ENCODE measurements at regions not wholly inside any gene's neighbourhood (a gene's known extent, or its start where the extent isn't known, plus 50 kb on each side); places are given as distances from the start of the nearest gene placed in this dataset.

DNA sequence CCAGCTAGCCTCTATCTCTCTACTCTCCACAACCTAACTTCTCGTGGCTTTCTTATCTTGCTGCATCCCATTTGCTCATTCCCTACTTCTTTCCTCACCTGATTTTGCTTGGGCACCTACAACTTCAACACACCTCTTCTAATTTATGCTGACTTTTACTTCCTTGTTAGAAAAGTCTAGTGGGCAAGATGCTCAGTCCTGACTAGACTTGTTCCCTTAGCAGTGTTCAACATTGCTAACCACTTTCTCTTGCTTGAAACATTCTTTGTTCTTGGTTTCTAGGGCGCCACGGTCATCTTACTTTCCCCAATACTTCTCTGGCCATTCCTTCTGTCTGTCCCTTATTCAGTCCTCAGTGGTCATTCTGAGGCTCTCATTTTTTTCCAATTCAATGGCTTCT, 454.7 kb upstream of the CWC22 start:
- DNase-seq (ENCODE audit: low read depth): no peak

DNA sequence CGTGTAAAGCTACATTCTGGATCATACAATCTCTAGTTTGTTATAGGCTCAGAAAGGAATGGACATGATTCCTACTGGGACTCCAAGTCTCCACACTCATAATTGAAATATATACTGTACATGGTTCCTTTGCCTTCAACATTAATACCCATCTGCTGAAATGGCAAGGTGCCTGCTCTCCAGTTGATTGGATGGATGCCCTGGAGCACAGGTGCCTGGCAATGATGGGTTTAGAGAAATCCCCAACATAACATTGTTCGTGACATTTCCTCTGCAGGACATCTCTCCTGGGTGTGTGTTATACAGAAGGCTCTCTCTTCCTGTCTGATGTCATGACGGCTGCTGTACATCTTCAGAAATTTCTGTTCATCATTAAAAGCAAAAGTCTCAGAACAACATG, 449.7 kb upstream of the CWC22 start:
- DNase-seq (ENCODE audit: low read depth): no peak

DNA sequence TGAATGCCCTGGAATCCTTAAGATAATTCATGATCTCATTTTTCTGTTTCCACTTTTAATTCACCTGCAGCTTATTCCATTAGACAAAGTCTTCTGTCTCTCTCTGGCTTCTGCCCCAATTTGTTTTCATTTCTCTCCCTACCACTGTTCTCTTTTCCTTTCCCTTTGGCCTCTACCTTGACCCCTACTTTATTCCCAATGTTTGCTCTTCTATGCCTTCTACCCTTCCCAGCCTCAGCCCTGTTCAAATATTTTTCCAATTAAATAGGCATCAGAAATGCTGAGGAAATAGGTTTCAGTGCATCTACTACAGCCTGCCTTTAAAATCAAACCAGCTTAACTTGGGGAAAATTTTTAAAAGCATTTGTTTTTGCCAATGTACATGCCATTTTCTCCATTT, 443.7 kb upstream of the CWC22 start:
- DNase-seq (ENCODE audit: low read depth): no peak

DNA sequence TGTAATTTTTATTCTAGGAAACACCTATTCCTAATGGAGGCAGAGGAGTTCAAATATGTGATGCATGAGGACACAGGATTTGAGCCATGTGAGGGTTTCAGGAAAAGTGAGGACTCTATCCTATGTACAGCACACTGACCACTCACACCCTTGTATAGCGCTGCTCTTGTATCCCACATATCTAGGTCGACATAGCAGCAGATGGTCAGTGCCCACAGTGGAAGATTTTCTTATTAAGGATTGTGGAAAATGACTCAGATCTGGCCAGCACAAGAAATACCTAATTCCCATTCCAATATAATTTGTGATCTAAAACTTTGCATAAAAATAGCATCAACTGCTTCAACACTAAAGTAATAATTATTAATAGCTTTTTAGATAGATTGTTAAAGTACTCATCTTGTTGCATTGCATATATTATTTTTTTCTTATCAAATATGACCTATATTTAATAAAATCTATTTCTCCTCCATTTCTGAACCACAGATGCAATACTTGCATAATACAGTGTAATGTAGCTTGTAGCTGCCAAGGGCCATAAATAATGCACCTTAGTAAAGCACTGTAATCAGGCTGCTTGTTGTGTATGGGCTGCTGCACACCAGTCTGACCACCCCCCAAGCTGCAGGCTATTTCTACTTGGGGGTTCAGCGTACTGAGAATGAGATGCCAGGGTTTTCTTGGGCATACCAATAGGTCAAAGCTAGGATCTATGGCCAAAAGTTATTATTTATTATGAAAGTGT, 442.2 kb upstream of the CWC22 start:
- no peak for DNase-seq (ENCODE audit: low read depth)

DNA sequence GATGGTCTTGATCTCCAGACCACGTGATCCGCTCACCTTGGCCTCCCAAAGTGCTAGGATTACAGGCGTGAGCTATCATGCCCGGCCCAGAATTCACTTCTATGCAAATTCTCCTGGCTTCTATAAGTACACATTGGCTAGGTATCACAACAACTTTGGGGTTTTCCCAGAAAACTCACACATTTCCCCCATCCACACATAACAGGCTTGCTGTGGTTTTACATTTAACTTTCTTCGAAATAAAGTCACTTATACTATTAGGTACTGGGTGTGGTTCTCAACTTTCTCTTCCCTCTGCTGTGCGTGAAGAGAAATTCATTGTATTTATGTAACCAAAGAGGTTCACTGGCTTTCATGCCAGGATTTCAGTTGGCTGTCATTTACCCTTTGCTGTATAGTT, 439.4 kb upstream of the CWC22 start:
- no peak for DNase-seq (ENCODE audit: low read depth)

DNA sequence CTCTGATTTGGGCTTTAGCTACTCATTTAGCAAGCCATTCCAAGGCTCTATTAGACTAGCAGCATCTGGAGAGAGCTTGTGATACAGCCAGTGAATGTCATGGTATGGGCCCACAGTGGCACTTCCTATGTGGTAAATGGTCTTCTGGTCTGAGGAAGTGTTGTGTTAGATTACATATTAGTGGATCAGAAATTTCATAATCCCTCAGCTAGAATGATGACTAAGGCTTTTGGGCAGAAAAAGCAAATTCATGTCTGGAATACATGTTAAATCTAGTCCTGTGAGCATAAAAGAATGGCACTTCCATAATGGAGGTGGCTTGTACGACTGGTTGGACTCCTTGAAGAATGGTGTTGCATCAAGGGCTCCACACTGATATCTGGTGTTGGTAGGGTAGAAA, 436.8 kb upstream of the CWC22 start:
- no peak for DNase-seq (ENCODE audit: low read depth)

DNA sequence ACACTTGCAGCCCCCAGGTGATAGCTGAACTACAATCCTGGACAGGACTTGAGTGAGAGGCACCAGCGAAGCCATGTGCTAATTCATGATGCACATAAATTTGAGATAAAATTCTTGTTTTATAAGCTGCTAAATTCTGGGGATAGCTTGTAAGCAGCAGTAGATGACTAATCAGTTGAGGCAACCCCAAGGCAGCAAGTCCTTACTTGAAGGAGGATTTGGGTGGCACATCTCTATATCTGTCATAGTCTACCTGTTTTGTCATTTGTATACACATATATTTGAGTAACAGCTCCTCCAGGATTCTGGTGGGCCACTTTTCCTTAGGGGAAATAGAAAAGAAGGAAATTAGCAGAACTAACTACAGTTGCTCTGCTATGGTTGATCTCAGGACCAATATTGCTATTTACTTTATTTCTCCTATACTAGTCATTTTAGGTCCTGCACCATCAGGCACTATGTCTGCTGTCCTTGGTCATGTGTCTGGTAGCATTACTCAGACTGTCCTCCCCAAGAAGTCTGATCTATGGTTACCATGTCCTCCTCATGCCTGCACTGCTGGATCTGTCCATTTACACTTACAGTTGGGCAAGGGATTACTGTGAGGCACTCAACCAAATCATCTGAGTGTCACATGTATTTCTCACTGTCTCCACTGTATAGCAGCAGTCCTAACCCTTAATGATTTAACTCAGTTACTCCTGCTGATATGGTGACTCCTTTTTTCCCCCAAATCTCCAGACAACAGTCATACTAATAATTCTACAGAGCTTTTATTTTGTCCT, 436.0 kb upstream of the CWC22 start:
- no peak for DNase-seq (ENCODE audit: low read depth)

DNA sequence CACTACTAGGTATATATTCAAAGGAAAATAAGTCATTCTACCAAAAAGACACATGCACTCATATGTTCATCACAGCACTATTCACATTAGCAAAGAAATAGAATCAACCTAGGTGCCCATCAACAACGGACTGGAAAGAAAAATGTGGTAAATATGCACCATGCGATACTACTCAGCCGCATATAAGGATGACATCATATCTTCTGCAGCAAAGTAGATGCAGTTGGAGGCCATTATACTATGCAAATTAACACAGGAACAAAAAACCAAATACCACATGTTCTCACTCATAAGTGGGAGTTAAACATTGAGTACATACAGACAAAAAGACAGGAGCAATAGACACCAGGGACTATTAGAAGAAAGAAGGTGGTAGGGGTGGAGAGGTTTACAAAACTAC, 412.1 kb upstream of the CWC22 start:
- no peak for DNase-seq (ENCODE audit: low read depth)

DNA sequence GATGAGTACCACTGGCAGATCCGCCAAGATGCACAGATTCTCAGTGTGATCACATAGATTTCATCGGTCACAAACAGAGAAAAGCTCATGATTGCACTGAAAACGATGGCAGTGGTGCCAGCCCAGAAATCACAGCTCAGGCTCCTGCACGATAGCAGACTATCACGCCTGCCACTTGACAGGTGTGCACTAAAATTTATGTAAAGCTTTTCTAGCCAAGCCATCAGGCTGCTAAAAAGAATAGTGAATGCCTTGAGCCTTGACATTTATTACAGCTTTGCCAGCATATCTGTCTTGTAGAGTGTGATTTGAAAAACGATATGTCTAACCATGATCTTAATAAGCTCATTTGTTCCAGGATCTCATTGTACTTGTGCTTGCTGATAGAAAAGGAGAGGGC, 409.5 kb upstream of the CWC22 start:
- DNase-seq (ENCODE audit: low read depth): no peak

DNA sequence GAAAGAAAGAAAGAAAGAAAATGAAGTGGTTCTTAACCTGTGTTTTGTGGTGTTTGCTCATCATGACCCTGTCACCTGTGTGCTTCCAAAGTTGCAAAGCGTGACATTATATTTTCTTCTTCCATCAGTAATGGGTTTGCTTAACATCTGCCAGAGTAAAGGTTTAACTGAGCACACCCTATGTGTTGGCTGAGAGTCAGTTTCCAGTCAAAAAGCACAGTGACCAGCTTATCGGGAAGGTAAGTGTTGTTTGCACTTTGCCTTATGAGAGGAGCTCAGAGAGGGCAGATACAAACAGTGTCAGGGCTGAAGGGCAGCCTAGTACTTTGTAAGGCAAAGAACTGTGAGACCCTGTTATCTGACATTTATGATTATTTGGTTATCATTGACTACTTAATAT, 406.2 kb upstream of the CWC22 start:
- no peak for DNase-seq (ENCODE audit: low read depth)

DNA sequence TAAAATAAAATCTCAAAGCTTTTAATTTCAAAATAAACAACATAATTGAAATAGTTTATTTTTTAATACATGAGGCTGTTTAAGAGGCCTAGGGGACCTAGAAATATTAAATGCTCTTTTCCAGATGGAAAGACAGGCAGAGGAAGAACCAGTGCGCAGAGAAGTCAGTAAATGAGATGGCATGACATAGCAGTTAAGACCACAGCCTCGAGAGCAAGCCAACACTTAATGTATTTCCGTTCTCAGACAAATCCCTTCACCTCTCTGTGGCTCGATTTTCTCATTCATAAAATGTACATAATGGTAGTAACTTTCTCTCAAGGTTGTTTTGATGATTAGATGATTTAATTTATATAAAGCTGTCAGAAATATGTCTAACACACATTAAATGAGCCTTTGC, 405.1 kb upstream of the CWC22 start:
- no peak for DNase-seq (ENCODE audit: low read depth)

DNA sequence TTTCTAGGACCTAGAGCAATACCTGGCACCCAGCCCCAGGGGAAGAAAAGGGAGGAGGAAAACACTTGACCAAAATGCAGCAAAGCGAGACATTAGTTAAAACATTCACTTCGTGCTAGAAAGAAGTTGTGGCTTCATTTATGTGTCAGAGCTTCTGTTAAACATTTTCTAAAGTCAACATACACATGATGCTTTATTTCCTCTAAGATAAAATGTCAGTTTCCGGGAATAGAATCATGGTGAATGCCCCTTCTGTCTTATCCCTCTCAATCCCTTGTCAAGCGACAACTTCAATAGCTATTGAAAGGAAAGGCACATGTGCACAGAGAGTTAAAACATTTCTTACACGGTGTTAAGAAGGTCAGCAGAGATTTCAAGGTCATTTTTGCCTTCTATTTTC, 404.6 kb upstream of the CWC22 start:
- DNase-seq (ENCODE audit: low read depth): no peak

DNA sequence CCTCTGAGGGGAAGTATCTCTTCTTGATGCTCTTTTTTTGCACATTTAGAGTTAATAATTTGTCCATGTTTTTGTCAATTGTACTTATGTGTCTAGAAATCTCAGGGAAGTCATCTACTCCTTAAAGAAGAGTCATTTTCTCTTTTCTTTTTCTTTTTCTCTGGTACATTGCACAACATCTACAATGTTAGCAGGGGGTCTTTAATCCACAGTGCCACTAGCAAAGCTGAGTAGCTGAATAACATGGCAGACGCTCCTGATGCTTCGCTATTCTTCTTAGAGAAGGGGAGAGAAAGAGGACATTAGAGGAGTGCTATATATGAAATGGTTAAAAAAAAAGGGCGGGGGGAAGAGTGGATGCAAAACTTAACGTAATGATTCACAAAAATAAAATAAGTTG, 399.6 kb upstream of the CWC22 start:
- DNase-seq (ENCODE audit: low read depth): no peak

DNA sequence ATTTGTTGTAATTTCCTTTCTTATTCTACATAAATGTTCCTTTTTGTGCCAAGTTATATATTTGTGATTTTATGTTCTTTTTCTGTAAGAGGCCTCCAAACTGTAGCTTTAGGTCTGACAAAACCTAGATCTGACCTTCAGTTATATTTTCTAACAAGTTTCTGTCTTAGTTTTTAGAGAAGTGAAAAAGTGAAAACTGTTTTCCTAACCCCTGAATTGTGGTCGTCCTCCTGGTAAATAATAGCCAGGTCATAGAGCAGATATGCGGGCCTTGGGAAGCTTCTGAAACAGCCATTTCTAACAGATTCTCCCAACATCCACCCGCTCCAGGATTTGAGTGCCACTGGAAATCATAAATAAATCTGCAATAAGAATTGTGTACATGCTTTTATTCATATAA, 398.4 kb upstream of the CWC22 start:
- DNase-seq (ENCODE audit: low read depth): no peak

DNA sequence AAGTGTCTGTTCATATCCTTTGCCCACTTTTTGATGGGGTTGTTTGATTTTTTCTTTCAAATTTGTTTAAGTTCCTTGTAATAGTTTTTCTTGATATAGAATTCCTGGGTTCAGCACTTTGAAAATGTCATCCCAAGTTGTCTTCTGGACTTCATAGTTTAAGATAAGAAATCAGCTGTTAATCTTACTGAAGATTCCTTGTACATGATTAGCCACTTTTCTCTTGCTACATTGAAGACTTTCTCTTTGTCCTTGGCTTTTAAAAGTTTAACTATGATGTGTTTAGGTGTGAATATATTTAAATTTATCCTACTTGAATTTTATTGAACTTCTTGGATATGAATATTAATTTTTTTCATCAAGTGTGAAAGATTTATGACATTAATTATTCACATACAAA, 387.2 kb upstream of the CWC22 start:
- no peak for DNase-seq (ENCODE audit: low read depth)

DNA sequence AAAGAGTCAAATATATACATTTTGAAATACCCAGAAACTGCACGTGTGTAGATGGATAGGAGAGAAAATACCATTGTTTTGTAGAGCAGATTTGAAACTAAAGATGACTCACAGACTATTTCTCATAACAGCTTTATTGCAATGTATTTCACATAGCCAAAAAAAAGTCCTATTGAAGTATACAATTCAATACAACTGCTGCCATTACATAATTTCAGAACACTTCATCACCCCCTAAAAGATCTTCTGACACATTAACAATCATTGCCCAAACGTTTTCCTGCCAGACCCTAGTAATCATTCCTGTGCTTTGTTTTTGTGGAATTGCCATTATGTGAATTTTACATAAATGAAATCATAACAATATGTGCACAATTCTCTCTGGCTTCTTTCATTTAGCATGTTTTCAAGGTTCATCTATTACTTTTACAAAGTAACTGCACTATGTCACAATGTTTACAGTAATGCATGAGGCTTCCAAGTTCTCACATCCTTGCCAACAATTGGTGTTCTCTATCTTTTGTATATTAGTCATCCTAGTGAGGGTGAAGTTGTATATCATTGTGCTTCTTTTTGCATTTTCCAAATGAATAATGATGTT, 378.6 kb upstream of the CWC22 start:
- DNase-seq (ENCODE audit: low read depth): no peak

DNA sequence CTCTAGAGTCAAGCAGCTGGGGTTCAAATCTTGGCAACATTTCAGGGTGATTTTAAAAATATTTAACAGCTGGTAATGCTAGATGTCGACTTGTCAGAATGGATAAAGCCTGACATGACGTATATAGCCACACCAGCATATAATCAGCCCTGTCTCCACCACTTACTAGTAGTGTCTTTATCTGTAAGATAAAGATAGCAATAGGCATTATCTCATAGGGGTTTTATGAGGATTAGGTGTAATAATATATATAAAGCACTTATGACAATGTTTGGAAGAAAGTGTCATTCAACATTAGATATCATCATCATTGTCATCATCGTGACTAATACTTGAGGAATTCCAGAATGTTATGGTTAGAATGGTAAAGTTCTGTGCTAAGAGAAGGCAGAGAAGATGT, 369.0 kb upstream of the CWC22 start:
- DNase-seq (ENCODE audit: low read depth): no peak

DNA sequence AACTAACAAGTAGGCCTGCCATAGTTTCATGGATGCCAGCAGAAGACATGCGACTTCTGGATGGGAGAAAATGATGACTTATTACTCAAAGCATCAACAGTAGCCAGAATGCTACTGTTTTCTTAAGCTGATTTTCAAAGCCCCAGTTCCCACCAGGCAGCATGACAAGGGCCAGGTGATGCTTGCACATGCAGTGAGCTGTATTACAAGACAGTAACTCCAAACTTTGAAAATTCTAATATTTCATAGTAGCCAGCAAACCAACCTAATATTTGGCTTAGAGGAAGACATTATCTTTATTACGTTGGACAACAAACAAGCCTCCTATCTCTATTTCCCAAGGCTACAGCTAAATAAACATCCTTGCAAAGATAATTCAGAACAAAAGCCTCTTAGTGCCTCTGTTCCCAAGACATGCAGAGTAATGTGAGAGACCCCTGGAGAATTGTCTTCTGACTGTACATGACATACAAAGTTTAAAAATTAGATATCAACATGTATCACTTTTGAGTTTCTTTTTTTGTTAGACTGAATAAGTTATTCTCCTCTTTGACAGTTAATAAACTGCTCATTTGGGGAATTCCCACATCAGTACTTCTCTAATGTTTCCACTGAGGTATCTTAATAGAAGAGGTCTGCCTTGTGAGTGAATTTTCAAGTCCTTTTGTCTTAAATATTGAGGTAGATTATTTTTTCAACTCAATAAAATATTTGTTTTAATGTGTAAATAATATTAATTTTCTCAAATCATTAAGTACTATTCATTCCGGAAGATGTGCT, 367.6 kb upstream of the CWC22 start:
- no peak for DNase-seq (ENCODE audit: low read depth)

DNA sequence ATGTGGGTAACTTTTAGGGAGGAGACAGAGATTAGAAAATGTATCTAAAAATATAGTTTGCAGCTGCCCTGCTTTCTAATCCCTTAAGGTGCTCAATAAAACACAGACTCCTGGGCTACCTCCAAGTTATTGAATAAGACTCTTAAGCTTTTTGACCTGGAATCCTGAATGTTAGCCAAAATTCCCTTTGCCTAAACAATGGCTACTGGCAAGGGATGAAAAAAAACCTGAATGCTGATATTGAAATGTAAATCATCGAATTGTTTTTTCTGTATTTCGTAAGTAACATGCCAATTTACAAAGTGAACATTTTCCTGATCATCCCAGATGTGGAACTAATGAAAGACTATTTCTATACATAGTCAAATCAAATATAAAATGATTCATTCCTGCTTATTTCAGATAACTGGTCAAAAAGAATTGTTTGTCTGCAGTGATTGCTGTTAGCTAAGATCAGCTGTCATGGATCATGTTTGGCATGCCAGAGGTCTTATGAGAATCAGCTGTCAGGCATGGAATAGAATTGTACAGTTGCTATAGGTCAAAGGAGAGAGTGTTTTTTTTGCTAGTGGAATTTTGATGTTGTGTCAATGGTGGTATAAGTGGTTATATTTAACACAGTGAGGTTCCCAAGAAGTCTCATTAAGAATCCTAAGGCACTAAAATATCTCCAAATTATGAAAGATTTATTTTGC, 363.6 kb upstream of the CWC22 start:
- no peak for DNase-seq (ENCODE audit: low read depth)

DNA sequence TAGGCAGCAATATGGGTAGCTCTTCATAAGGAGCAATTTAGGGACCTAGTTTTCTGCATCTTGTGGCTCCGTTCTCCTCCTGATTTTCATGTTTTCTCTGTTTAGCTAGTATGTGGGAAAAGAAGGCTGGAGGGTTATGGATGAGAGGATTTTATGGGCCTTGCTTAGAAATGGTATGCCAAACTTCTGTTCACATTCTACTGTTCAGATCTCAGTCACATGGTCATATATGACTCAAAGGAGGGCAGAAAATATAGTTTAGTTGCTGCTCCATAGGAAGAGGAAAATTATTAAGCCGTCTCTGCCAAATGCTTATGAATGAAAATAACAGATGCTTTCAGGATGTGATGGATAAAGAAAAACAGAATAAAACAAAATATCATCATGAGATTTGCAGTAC, 361.8 kb upstream of the CWC22 start:
- no peak for DNase-seq (ENCODE audit: low read depth)

DNA sequence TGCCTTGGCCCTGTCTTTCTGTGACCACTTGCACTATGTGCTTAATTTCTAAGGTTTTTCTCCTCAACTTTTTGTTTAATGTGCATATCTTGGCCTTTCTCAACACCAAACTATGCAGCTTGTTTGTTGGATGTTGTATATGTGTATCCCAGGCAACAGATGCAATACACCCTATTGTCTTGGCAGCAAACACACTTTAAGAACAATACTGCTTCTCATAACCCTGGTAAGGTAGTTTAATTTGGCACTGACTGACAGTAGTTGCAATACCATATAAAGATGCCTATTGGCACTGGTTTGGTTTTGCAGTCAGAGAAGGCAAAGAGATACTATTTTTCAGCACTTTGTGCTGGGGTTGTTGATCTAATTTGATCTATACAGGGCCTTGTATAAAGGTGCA, 360.7 kb upstream of the CWC22 start:
- DNase-seq (ENCODE audit: low read depth): no peak

DNA sequence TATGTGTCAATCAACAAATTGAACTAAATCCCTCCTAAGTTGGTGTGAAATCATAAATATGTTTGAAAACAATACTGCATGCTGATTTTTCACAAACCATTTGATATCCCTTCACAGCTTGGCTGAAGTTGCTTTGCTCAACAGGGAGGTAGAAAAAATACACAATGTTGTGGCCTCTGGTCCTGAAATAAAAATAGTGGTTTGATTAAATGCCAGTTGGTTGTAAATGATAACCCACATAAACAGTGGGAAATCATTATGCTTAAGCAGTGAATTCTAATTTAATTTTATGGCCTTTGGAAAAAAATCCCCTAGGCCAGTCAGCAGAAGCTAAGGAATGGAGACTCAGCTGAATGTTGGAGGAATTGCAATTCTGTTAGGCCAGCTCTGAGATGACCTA, 359.4 kb upstream of the CWC22 start:
- DNase-seq (ENCODE audit: low read depth): no peak
